ENCODE measurements at regions not wholly inside any gene's neighbourhood (a gene's known extent, or its start where the extent isn't known, plus 50 kb on each side); places are given as distances from the start of the nearest gene placed in this dataset.

DNA sequence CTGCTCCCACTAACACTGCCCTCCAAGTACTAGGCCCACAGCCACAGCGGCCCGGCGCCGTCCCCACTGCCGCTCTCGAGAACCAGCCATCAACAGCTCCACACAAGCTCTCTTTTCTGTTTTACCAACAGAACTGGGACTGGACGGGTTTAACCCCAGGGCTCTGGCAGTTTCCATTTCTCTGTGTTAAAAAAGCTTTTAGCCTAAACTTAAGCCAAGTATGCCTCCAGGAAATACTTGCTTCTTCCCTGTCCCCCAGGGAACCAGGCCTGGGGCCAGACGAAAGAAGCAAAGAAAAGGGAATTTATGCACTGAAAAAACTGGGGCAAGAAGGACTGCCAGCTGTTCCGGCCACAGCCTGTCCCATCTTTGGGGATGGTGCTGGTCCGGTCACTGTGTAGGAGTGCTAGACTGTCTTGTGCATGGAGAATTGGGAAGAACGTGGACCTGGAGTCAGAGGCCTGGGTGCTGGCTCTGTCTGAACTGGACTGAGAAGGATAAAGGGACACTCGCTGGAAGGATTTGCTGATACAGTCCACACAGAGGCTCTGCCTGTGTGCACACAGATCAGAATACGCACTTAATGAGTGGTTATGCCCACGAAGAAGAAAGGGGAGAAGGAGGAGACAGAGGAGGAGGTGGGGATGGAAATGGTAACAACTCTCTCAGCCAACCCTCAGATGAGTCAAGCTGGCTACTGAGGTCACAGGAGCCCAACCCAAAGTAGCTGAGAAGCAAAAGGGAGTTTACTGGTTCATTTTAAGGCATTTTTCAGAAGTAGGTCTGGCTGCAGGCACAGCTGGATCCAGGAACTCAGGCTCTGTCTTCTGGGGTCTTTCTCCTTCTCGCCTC lies 254.4 kb upstream of the PMEPA1 start:
- DNase-seq = no peak

- no peak for DNase-seq
Measured at GRCh38 chr20:57960803-57961575, 251.2 kb upstream of the PMEPA1 start.

- DNase-seq = no peak
Measured at GRCh38 chr20:57959589-57959988, 249.8 kb upstream of the PMEPA1 start.

- no peak for DNase-seq
Measured at GRCh38 chr20:57959018-57959417, 249.2 kb upstream of the PMEPA1 start.

DNA sequence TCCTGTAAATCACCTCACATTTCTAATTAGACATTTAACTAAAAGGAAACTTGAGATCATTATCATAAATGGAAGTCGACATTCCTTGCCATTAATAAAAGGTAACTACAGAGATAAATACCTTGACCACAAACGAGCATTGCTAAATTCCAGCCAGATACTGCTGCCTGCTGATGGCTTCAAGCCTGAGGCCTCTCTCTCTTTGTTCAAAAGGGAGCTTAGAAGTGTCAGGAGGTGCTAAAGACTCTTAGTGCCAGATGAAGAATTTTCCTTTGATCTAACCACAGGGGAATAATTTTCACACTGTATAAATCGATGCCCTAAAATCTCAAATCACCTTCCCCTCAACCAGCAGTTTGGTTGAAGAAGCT lies 248.2 kb upstream of the PMEPA1 start:
- no peak for DNase-seq

GRCh38 chr20:57957411-57958049 lies 247.7 kb upstream of the PMEPA1 start:
- DNase-seq = no peak

- DNase-seq = no peak
Measured at GRCh38 chr20:57953638-57954037, 243.8 kb upstream of the PMEPA1 start.

GRCh38 chr20:57952136-57952535 lies 242.3 kb upstream of the PMEPA1 start:
- DNase-seq = no peak

GRCh38 chr20:57951549-57951948 lies 241.7 kb upstream of the PMEPA1 start:
- no peak for DNase-seq

- DNase-seq = no peak
Measured at GRCh38 chr20:57950764-57951485, 241.1 kb upstream of the PMEPA1 start.

GRCh38 chr20:57948180-57948955 lies 238.6 kb upstream of the PMEPA1 start:
- no peak for DNase-seq

DNA sequence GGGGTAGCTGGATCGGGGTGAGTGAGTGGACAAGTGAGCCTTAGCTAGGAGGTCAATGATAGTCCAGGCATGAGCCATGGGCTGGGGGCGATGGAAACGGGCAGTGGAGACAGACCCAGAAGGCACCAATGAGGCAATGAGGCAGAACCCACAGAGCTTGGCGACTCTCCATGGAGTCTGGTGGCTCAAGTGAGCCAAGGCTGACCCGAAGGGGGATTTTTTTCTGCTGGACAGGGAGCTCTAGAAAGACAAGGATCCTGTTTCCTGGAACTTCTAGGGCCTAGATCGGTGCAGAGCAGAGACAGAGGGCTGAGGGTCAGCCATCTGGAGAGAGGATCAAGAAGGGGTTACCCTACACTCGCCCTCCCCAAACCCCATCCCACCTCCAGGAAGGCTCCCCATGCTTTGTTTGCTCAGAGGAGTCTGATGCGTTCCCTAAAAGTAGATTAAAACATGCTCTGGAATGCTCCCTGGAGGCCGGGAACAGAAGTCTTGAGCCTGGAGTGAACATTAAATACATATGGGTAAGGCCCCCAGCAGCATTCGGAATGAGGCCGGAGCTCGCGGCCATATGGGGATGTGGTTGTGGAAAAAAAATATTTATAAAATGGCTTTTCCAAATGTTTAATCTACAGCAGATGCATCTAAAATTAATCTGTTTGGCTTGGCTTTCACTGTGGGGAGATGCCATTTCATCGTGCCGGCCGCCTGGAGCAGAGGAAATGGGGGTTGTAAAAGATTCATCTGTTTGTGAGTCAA lies 237.8 kb upstream of the PMEPA1 start:
- DNase-seq = no peak

DNA sequence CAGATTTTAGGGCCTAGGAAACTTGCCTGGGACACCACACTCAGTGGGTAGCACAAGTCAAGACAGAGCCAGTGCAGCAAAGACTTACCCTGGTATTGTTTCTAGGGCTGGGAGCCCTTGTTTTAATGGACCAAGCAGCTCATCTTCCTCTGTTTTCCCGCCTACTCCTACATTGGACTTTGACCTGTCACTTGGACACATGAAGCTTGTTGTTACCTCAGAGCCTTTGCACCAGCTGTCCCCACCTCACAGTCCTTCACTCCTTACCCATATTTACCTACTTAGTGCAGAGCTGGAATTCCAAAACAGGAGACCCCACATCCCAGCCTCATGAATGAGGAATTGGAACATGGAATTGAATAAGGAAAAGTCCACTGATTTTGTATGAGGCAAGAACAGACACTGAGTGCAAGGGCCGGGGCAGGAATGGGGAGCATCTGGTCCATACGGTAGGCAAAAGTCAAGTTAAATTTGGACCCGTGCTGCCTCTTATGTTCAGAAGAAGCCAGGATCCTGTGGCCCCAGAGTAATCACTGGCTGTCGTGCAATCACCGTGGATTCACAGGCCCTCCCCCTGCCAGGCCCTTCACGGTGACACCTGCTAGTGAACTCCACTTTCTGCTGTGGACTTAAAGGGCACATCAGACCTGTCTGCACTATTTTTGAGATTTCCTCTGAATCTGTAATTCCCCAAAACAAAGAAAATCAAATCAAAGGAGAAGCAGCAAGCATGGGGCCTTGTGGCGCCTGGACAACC lies 236.9 kb upstream of the PMEPA1 start:
- DNase-seq = no peak

- no peak for DNase-seq
Measured at GRCh38 chr20:57944988-57945387, 235.2 kb upstream of the PMEPA1 start.

- DNase-seq = no peak
Measured at GRCh38 chr20:57943950-57944349, 234.1 kb upstream of the PMEPA1 start.

DNA sequence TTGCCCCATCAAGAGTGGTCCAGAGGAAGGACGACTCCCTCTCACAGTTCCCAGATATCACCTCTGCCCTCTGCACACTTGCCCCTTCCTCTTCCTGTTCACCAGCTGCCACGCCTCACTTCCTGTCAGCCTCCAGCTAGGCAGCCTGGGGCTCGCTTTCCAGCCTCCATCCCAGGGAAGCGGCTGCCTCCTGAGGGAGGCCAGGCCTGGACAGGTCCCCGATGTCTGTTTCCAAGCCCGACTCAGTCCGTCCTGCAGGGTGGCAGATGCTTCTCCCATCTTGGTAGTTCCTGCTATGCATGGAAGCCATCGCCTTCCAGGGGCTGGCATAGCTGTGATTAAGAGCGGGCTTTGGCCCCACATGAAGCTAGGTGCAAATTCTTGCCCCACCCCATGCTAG lies 233.5 kb upstream of the PMEPA1 start:
- DNase-seq = no peak

- no peak for DNase-seq
Measured at GRCh38 chr20:57941604-57942381, 232.0 kb upstream of the PMEPA1 start.

GRCh38 chr20:57940868-57941522 lies 231.2 kb upstream of the PMEPA1 start:
- DNase-seq = no peak

DNA sequence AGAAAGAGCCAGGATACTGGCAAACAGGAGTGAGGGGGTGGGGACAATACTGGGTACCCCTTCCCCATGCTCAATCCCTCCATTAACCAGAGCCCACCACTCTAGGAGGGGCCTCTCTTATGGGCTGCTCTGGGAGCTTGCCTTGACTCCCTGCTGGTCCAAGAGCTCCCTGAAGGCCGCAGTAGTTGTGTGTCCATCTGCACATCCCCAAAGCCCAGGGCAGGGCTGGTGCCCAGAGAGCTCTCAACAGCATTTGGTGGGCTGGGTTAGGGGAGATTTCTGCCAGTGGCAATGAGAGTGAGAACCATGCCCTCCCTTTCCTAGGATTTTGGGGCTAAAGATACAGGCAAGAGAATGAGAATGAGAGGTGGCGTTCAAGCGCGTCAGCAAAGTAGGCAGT lies 230.6 kb upstream of the PMEPA1 start:
- no peak for DNase-seq
